ENCODE measurements at regions not wholly inside any gene's neighbourhood (a gene's known extent, or its start where the extent isn't known, plus 50 kb on each side); places are given as distances from the start of the nearest gene placed in this dataset.

GRCh38 chr5:87102841-87103240 is 164.8 kb upstream of the RASA1 start:
- TF ChIP-seq CTCF (IDR thresholded peaks at IDR 0.05; ENCODE audit: low read depth, low read length, poor library complexity, severe bottlenecking), result no peak
- TF ChIP-seq EZH2phosphoT487 (IDR thresholded peaks at IDR 0.05; ENCODE audit: borderline replicate concordance, low read length), result no peak
